ENCODE measurements at regions not wholly inside any gene's neighbourhood (a gene's known extent, or its start where the extent isn't known, plus 50 kb on each side); places are given as distances from the start of the nearest gene placed in this dataset.

DNA sequence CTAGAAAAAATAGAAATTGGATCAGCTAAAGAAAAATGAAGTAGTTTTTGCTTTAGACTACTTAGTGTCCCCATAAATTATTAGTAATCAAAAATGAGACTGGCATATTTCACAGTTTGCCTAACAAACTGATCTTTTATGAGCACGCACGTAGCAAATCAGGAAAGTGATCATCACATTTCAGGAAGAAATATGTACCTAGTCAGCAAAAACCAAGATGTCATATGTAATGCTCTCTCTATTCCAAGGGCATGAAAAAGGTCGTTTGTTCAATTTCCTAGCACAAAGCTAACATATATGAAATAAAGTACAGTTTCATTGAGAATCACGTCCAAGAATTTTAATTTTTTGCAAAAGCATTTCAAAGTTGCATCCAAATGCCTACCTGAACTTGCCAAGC, 600.4 kb upstream of the CHAC2 start:
- TF ChIP-seq, protein P1, sequence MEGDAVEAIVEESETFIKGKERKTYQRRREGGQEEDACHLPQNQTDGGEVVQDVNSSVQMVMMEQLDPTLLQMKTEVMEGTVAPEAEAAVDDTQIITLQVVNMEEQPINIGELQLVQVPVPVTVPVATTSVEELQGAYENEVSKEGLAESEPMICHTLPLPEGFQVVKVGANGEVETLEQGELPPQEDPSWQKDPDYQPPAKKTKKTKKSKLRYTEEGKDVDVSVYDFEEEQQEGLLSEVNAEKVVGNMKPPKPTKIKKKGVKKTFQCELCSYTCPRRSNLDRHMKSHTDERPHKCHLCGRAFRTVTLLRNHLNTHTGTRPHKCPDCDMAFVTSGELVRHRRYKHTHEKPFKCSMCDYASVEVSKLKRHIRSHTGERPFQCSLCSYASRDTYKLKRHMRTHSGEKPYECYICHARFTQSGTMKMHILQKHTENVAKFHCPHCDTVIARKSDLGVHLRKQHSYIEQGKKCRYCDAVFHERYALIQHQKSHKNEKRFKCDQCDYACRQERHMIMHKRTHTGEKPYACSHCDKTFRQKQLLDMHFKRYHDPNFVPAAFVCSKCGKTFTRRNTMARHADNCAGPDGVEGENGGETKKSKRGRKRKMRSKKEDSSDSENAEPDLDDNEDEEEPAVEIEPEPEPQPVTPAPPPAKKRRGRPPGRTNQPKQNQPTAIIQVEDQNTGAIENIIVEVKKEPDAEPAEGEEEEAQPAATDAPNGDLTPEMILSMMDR (IDR thresholded peaks at IDR 0.05): no peak
- no peak for TF ChIP-seq POLR2A (IDR thresholded peaks at IDR 0.05)

Measured in Peyer's patch (tissue), 4 donors.